ENCODE measurements at regions not wholly inside any gene's neighbourhood (a gene's known extent, or its start where the extent isn't known, plus 50 kb on each side); places are given as distances from the start of the nearest gene placed in this dataset.

DNA sequence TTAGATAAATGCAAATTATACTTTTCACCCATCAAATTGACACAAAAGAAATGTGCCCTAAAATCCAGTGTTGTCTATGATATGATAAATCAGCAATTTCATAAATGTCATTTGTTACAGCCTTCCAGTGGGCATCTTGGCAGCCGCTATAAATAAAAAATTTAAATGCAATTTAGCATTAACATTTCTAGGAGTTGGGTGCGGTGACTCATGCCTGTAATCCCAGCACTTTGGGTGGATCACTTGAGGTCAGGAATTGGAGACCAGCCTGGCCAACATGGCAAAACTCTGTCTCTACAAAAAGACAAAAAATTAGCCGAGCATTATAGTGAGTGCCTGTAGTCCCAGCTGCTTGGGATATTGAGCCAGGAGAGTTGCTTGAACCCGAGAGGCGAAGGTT is 65.9 kb upstream of the POMGNT2 start:
- no TSS peak for BruUV-seq (replicated peaks)
- no peak for ATAC-seq
- no peak for DNase-seq (ENCODE audit: low read depth, low spot score)
- Histone ChIP-seq H3K9me3 (ENCODE audit: control insufficient read depth, insufficient read depth, low read depth, low read length) (no peaks in the 10 kb centered on the region), H3K27ac (ENCODE audit: low read length) (no peak overlapping the region), H3K4me1 (ENCODE audit: control insufficient read depth, insufficient read depth, low read length) (no peaks in the 10 kb centered on the region), H3K36me3 (ENCODE audit: control insufficient read depth, insufficient read depth, low read length) (no peaks in the 10 kb centered on the region), H3K27me3 (ENCODE audit: control insufficient read depth, insufficient read depth, low read length) (no peaks in the 10 kb centered on the region), H3K4me3 (ENCODE audit: low read depth in 2 of 2, low read length in 2 of 2) (no peak overlapping the region)
- POLR2A ChIA-PET, result no interaction called here
- in situ Hi-C loops (cut with HindIII; ENCODE audit: low pct_unique_long_range_greater_than_20kb, low sequenced_read_pairs), result no loop called here
- intact Hi-C loops (cut with micrococcal nuclease; ENCODE audit: unreplicated experiment), result no loop called here
- CTCF ChIA-PET, result interaction anchor here (0.6 kb wide), 1 partner anchor 968 kb away, joined by 3 read pairs; no protein-coding TSS in a partner anchor
- no peak for TF ChIP-seq SIN3A (IDR thresholded peaks at IDR 0.05; ENCODE audit: borderline replicate concordance, insufficient read depth, low read depth, low read length)
- TF ChIP-seq TCF7L2 (IDR thresholded peaks at IDR 0.05; ENCODE audit: low read depth, low read length), result no peak
- TF ChIP-seq POLR2AphosphoS5 (IDR thresholded peaks at IDR 0.05; ENCODE audit: low read depth, low read length), result no peak
- TF ChIP-seq REST (IDR thresholded peaks at IDR 0.05; ENCODE audit: insufficient read depth in 1 of 2, low read depth in 2 of 2, low read length in 1 of 2), result no peak
- TF ChIP-seq, protein P1, sequence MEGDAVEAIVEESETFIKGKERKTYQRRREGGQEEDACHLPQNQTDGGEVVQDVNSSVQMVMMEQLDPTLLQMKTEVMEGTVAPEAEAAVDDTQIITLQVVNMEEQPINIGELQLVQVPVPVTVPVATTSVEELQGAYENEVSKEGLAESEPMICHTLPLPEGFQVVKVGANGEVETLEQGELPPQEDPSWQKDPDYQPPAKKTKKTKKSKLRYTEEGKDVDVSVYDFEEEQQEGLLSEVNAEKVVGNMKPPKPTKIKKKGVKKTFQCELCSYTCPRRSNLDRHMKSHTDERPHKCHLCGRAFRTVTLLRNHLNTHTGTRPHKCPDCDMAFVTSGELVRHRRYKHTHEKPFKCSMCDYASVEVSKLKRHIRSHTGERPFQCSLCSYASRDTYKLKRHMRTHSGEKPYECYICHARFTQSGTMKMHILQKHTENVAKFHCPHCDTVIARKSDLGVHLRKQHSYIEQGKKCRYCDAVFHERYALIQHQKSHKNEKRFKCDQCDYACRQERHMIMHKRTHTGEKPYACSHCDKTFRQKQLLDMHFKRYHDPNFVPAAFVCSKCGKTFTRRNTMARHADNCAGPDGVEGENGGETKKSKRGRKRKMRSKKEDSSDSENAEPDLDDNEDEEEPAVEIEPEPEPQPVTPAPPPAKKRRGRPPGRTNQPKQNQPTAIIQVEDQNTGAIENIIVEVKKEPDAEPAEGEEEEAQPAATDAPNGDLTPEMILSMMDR (IDR thresholded peaks at IDR 0.05), result no peak

DNA sequence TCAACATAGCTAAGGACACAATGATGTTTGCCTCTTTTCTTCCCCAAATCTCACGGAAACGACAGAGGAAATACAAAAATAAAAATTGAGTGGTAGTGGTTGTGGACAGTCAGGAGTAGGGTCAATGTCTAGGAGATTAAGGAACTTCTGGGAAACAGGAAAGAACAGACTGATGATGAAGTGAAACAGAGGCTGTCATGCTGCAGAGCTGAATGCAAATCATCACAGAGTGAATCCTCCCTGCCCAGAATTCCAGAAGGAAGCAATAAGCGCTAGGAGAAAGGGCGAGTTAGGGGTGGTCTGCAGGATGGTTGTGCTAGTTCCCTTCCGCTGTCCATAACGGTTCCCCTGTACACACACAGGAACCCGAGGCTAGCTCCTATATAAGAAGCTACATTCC is 64.7 kb upstream of the POMGNT2 start:
- in situ Hi-C loops (cut with HindIII; ENCODE audit: low pct_unique_long_range_greater_than_20kb, low sequenced_read_pairs) (no loop called here), intact Hi-C loops (cut with micrococcal nuclease; ENCODE audit: unreplicated experiment) (no loop called here)
- Histone ChIP-seq H3K4me1 (ENCODE audit: control insufficient read depth, insufficient read depth, low read length) (no peaks in the 10 kb centered on the region), H3K9me3 (ENCODE audit: control insufficient read depth, insufficient read depth, low read depth, low read length) (no peaks in the 10 kb centered on the region), H3K27ac (ENCODE audit: low read length) (no peak overlapping the region), H3K36me3 (ENCODE audit: control insufficient read depth, insufficient read depth, low read length) (no peaks in the 10 kb centered on the region), H3K27me3 (ENCODE audit: control insufficient read depth, insufficient read depth, low read length) (no peaks in the 10 kb centered on the region), H3K4me3 (ENCODE audit: low read depth in 2 of 2, low read length in 2 of 2) (no peak overlapping the region)
- ChIA-PET POLR2A (no interaction called here), CTCF (no interaction called here)
- TF ChIP-seq, protein P1 (IDR thresholded peaks at IDR 0.05), result no peak
- no peak for TF ChIP-seq SIN3A (IDR thresholded peaks at IDR 0.05; ENCODE audit: borderline replicate concordance, insufficient read depth, low read depth, low read length)
- no peak for TF ChIP-seq TCF7L2 (IDR thresholded peaks at IDR 0.05; ENCODE audit: low read depth, low read length)
- no peak for TF ChIP-seq REST (IDR thresholded peaks at IDR 0.05; ENCODE audit: insufficient read depth in 1 of 2, low read depth in 2 of 2, low read length in 1 of 2)
- no peak for TF ChIP-seq POLR2AphosphoS5 (IDR thresholded peaks at IDR 0.05; ENCODE audit: low read depth, low read length)
- ATAC-seq (no peak), DNase-seq (ENCODE audit: low read depth, low spot score) (no peak)
- BruUV-seq (replicated peaks), result no TSS peak
